DMS153 treated with DMSO at 0.1 percent for 48 hours (cell line): ENCODE measurements at regions not wholly inside any gene's neighbourhood (a gene's known extent, or its start where the extent isn't known, plus 50 kb on each side); places are given as distances from the start of the nearest gene placed in this dataset.
"Not testable (repeated sequence)": the region's sequence is repeated elsewhere in the genome, so short reads cannot be mapped to it uniquely, and the experiment has no call there.

Source experiments
- DNase-seq: peaks from one replicate; lab custom pipeline; 2025; ENCODE audit not compliant: unreplicated experiment; lab: John Stamatoyannopoulos, UW

DNA sequence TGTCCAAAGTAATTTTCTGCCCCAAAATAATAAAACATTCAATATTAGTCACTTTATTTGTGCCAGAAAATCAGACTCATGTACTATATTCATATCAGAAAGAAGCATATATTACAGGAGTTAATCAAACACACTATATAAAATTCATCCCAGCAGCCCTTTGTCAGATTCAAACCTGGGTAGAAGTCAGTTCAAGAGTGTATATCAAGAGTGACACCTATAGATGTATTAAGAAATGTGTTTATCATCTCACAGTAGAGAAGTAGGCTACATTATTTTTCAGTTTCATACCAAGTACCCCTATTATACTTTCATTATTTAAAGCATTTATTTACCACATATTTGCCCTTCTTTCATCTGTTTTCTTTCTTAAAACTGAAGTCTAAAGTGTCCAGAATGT lies 193.2 kb upstream of the DDX18 start:
- peak; percentile 8 for DNase-seq

- not testable (repeated sequence) for DNase-seq
These were observed 191.3 kb upstream of the DDX18 start for GRCh38 chr2:117623175-117623574.

GRCh38 chr2:117631152-117631945 lies 183.1 kb upstream of the DDX18 start:
- no peak for DNase-seq

DNA sequence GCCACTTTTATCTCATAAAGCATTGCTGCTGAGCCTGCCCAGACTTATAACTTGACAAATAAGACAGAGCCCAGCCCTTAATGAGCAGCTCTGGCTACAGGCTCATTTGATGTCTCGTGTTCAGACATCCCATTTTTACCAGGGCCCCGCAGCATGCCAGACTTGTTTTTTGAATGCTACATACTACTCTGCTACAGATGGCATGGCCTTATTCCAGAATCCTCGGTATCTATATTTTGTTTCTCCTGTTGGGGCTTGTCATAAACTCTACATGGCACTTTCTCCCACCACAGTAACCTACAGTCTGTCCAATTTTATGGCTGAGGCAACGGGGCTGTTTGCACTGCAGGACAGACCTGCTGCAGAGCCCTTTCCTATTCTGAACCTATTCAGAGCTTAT lies 179.0 kb upstream of the DDX18 start:
- no peak for DNase-seq

- DNase-seq, result no peak
These were observed 175.1 kb upstream of the DDX18 start for GRCh38 chr2:117639401-117639800.

GRCh38 chr2:117644403-117644802 lies 170.1 kb upstream of the DDX18 start:
- no peak for DNase-seq

GRCh38 chr2:117645458-117645857 lies 169.0 kb upstream of the DDX18 start:
- no peak for DNase-seq

GRCh38 chr2:117646099-117646498 lies 168.4 kb upstream of the DDX18 start:
- DNase-seq, result no peak

DNA sequence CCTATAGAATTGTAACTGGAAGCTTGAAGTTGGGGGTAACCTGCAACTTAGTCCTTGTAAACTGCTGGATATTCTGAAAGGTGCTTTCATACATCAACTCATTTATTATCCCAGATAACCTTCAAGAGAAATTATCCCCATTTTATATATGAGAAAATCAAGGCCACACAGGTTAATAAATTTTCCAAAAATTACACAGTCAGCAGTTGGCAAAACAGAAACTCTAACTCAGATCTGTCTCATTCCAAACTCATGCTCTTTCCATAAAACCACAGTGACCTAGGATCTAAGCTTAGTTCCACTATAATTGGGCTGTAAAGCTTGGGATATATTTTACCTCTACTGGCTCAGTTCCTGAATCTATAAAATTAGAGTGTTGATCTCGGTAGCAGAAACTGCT lies 167.6 kb upstream of the DDX18 start:
- DNase-seq, result no peak

DNA sequence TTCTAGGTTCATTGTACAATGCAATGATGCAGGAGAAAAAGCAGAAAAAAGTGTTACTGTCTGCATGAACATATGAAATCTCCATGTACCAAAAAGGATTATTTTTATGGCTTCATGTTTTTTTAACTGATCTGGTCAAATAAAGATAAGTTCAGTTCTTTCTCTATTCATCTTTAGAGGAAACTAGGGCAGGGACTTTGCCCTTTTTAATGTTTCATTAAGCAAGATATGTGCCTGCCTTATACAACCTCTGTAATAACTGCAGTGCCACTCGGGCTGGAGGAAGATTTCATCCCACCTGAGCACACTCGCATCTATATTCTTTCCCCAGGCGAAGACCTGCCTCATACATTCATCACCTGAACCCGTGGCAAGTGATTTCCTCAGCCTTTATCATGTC lies 157.9 kb upstream of the DDX18 start:
- no peak for DNase-seq

GRCh38 chr2:117661619-117662018 lies 152.9 kb upstream of the DDX18 start:
- DNase-seq, result no peak

- DNase-seq, result no peak
These were observed 140.3 kb upstream of the DDX18 start for GRCh38 chr2:117674172-117674571.

GRCh38 chr2:117679952-117680351 lies 134.5 kb upstream of the DDX18 start:
- DNase-seq, result no peak

DNA sequence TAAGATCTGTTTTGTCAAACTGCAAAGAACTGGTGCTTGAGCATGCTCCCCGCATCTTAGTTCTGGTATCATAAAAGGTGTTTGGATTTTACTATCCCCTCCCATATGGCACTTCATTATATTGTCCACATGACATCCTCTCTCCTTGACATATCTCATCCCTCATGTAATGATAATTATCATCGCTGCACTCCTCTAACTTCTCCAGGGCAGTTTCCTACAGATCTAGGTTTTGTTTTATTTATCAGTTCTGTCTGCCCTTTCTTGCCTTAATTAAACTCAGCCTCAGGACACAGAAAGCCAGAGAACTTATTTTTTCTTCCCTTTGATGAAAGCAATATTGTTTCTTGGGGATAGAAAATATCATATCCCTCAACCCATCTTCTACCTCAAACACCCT lies 129.6 kb upstream of the DDX18 start:
- DNase-seq, result no peak

DNA sequence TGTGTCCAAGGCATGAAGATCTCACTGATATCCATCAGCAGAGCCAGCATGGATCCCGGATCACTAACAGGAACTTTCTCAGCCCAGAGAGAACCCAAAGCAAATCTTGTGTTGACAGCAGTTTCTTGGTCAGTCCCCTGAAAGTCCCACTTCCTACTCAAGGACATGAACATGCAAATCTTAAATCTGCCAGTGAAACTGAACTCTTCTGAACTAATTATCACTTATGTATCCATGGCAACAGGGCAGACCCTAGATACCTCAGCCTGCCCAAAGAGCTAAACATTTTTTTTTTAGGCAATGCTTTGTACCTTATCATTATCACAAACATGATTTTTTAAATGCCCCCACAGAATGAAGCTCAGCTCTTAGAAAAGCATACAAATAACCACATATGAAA lies 127.8 kb upstream of the DDX18 start:
- no peak for DNase-seq

GRCh38 chr2:117691595-117691994 lies 122.9 kb upstream of the DDX18 start:
- no peak for DNase-seq

- DNase-seq, result no peak
These were observed 122.3 kb upstream of the DDX18 start for GRCh38 chr2:117692001-117692763.

DNA sequence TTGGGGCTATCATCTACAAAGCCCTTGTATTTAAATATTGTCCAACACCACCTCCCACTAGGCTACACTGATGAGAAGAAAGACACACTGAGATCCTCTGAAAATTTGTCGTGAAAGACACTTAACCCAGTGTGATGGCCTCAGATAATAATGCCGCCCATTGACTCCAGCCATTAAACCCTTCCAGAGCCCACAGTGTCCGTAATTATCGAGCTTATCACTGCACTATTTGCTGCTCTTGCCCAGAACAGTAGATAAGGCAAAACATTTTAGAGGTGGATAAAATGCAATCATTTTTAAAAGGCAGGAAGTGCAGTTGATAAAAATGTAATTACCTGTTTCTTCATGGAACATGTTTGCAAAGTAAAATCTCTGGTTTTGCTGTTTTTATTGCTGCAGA lies 121.3 kb upstream of the DDX18 start:
- no peak for DNase-seq

DNA sequence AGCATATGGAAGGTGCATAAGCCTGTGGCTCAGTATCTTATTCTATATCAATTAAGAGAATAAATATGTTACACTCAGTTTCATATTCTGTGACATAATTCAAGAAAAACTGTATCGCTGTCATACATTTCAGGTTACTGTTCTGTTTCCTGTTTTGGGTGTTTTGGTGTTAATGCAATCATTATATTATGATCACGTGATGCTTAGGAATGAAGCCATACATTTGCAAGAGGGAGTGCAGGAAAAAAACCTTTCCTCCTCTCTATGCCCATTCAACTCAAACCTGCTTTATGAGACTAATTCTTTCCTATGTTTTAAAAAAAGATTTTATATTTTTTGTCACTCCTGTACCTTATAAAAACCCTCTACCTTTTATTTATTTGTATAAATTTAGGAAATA lies 120.8 kb upstream of the DDX18 start:
- DNase-seq, result no peak

DNA sequence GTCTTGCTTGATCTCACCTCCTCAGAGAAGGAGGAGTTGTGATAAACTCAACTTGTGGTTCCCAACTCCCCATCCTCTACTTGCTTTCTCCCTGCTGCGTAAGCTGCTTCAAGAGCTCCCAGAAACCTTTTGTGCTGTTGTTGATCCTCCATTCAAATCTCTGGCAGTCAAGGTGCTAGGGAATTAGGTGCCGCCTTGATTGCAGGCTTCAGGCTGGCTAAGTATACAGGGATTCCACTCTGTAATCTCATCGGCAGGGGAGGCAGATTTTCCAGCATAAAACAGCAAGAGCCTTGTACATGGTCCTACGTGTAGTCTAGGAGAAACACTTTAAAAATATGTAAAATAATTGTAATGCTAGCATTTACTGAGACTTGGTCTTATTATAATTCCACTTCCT lies 116.2 kb upstream of the DDX18 start:
- no peak for DNase-seq

GRCh38 chr2:117698819-117699218 lies 115.7 kb upstream of the DDX18 start:
- no peak for DNase-seq

GRCh38 chr2:117700471-117700870 lies 114.0 kb upstream of the DDX18 start:
- DNase-seq, result no peak

DNA sequence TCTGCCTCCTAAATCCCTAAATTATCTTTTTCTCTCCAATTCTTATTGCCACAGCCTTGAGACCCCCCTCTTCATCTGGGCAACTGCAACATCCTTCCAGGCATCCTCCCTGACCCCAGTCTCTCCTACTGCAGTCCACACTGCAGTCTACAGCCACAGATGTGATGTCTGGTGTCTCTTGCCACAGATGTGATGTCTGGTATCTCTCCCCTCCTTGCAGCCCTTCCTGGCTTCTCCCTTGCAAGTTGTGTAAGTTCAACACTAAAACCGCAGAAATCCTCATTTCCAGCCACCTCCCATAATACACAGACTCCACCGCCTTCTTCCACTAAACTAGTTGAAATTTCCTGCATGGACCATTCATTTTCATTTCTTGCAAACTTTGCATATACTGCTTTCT lies 113.1 kb upstream of the DDX18 start:
- DNase-seq, result no peak
